Stomach (tissue), 8 donors: ENCODE measurements at regions not wholly inside any gene's neighbourhood (a gene's known extent, or its start where the extent isn't known, plus 50 kb on each side); places are given as distances from the start of the nearest gene placed in this dataset.

Experiments
- DNase-seq, 2 donors: peaks; one replicate each; pipeline versions ENCODE4 v3.0.0 to v3.0.0-alpha.2; 2013 to 2019
- H3K27ac ChIP-seq, 5 donors: fragments of 200-600 bp in 4 of 5; sonication (generic) in 4 of 5; one replicate each; pipeline ENCODE4 v1.5.1; 2013 to 2019; ENCODE audit warnings: mild to moderate bottlenecking in 1 of 5, moderate library complexity in 1 of 5
- H3K27me3 ChIP-seq, 3 donors: fragments of 200-600 bp; sonication (generic); one replicate each; pipeline ENCODE4 v1.5.1; 2017 to 2019; ENCODE audit warnings: mixed run types in 1 of 3
- H3K36me3 ChIP-seq, 4 donors: fragments of 200-600 bp; sonication (generic); 1 replicate in 3 of 4; 2 replicates in 1 of 4; pipeline ENCODE4 v1.5.1; 2016 to 2019
- H3K4me1 ChIP-seq, 4 donors: fragments of 200-600 bp; sonication (generic); one replicate each; pipeline ENCODE4 v1.5.1; 2016 to 2019
- H3K4me3 ChIP-seq, 4 donors: fragments of 200-600 bp; sonication (generic) in 3 of 4; one replicate each; pipeline ENCODE4 v1.5.1; 2016 to 2019; ENCODE audit warnings: mild to moderate bottlenecking in 1 of 4
- H3K9me3 ChIP-seq, 4 donors: fragments of 200-600 bp; sonication (generic); one replicate each; pipeline ENCODE4 v1.5.1; 2016 to 2019
- CTCF ChIP-seq, 7 experiments: fragments of 450-650 bp in 4 of 7; fragments of 200-600 bp in 3 of 7; sonication (generic) in 3 of 7; IDR thresholded peaks; one replicate each; pipeline ENCODE4 v1.5.1; 2016 to 2019; ENCODE audit warnings: antibody characterized with exemption in 7 of 7, control low read depth in 2 of 7, mild to moderate bottlenecking in 1 of 7
- EP300 ChIP-seq: sonication (generic); formaldehyde crosslinking; IDR thresholded peaks from one replicate; pipeline ENCODE4 v1.6.1; 2017; ENCODE audit warnings: antibody characterized with exemption
- POLR2A ChIP-seq, 4 donors: fragments of 450-650 bp; IDR thresholded peaks; one replicate each; pipeline ENCODE4 v1.6.1; 2016; ENCODE audit warnings: antibody characterized with exemption in 4 of 4, control low read depth in 2 of 4, mild to moderate bottlenecking in 1 of 4, moderate library complexity in 1 of 4
- POLR2AphosphoS5 ChIP-seq, 3 donors: sonication (generic); formaldehyde crosslinking; IDR thresholded peaks; one replicate each; pipeline ENCODE4 v1.6.1; 2016; ENCODE audit warnings: antibody characterized with exemption in 3 of 3
- WGBS, 5 donors: extraction: QIAGEN DNeasy Blood & Tissue Kit in 3 of 5; methylation state at CpG; one replicate each; pipeline versions ENCODE4 v1.1.5 to v1.1.7; 2013 to 2018; 5-methylcytosine and 5-hydroxymethylcytosine counted together
- intact Hi-C: fragments of 100-400 bp; cut with DNase I; formaldehyde crosslinking; loops from one replicate; pipeline ENCODE4 v1.15.1; 2023; ENCODE audit warnings: low total_unique reads
- donor health status: healthy with polysubstance abuse.
- donor health status: Bipolar disorder and iron deficiency.
- donor health status: healthy.

- TF ChIP-seq CTCF (IDR thresholded peaks at IDR 0.05) = no peak
- TF ChIP-seq POLR2A (IDR thresholded peaks at IDR 0.05) = no peak
- no peak for TF ChIP-seq POLR2AphosphoS5 (IDR thresholded peaks at IDR 0.05)
- TF ChIP-seq EP300 = no peak
- no peaks in the 10 kb centered on the region for H3K9me3 ChIP-seq
- H3K4me1 ChIP-seq = no peaks in the 10 kb centered on the region
- DNase-seq = no peak
- whole genome bisulfite sequencing, 5 donors = 71 to 81% (median 78%) methylated on average over 7 to 12 of the region's 12 CpGs
- no peaks in the 10 kb centered on the region for H3K27me3 ChIP-seq
- no peaks in the 10 kb centered on the region for H3K36me3 ChIP-seq
- no peak overlapping the region for H3K4me3 ChIP-seq
- intact Hi-C loops = no loop called here
- H3K27ac ChIP-seq = no peak overlapping the region
These were observed 100.1 kb upstream of the ARL4C start for GRCh38 chr2:234596696-234597575.

GRCh38 chr2:234595829-234596228 lies 98.9 kb upstream of the ARL4C start:
- TF ChIP-seq POLR2A (IDR thresholded peaks at IDR 0.05) (no peak), POLR2AphosphoS5 (IDR thresholded peaks at IDR 0.05) (no peak), EP300 (no peak), CTCF (IDR thresholded peaks at IDR 0.05) (no peak)
- intact Hi-C loops = no loop called here
- Histone ChIP-seq H3K27me3 (no peaks in the 10 kb centered on the region), H3K27ac (no peak overlapping the region), H3K4me3 (no peak overlapping the region), H3K4me1 (no peaks in the 10 kb centered on the region), H3K36me3 (no peaks in the 10 kb centered on the region), H3K9me3 (no peaks in the 10 kb centered on the region)
- no peak for DNase-seq
- WGBS, 5 donors = 57 to 71% (median 60%) methylated on average over 3 of the region's 3 CpGs

GRCh38 chr2:234594715-234595114 lies 97.8 kb upstream of the ARL4C start:
- DNase-seq = no peak
- Histone ChIP-seq H3K36me3 (no peaks in the 10 kb centered on the region), H3K9me3 (no peaks in the 10 kb centered on the region), H3K4me3 (no peak overlapping the region), H3K4me1 (no peaks in the 10 kb centered on the region), H3K27ac (no peak overlapping the region), H3K27me3 (no peaks in the 10 kb centered on the region)
- WGBS, 5 donors = 95 to 100% (median 96%) methylated on average over 5 of the region's 5 CpGs
- TF ChIP-seq CTCF (IDR thresholded peaks at IDR 0.05) = no peak
- no peak for TF ChIP-seq POLR2AphosphoS5 (IDR thresholded peaks at IDR 0.05)
- TF ChIP-seq EP300 = no peak
- TF ChIP-seq POLR2A (IDR thresholded peaks at IDR 0.05) = no peak
- intact Hi-C loops = no loop called here

DNA sequence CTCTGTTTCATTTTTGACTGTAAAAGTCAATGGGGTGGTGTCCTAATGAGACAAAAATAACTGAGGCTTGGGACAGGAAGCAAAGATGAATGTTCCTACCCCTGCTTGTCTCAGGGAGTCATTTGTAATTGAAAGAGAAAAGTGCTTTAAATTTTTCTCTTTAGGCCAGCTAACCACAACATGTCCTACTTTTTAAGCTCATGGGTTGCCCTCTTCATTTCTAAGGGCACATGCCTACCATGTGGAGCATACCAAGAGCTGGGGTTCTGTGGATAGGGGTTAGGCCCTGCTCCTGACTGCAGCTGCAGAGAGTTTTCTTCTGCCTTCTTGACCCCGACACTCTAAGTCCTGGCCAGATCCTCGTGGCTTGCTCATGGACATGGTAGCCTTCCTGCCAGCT lies 96.8 kb upstream of the ARL4C start:
- no peak for TF ChIP-seq POLR2AphosphoS5 (IDR thresholded peaks at IDR 0.05)
- no peak for TF ChIP-seq CTCF (IDR thresholded peaks at IDR 0.05)
- no peak for TF ChIP-seq POLR2A (IDR thresholded peaks at IDR 0.05)
- no peak for TF ChIP-seq EP300
- DNase-seq = no peak
- 74 to 82% (median 75%) methylated on average over 2 of the region's 2 CpGs for WGBS, 5 donors
- no peaks in the 10 kb centered on the region for H3K4me1 ChIP-seq
- no peaks in the 10 kb centered on the region for H3K36me3 ChIP-seq
- no peaks in the 10 kb centered on the region for H3K27me3 ChIP-seq
- intact Hi-C loops = no loop called here
- no peak overlapping the region for H3K4me3 ChIP-seq
- no peaks in the 10 kb centered on the region for H3K9me3 ChIP-seq
- no peak overlapping the region for H3K27ac ChIP-seq
